ENCODE measurements at regions not wholly inside any gene's neighbourhood (a gene's known extent, or its start where the extent isn't known, plus 50 kb on each side); places are given as distances from the start of the nearest gene placed in this dataset.

DNA sequence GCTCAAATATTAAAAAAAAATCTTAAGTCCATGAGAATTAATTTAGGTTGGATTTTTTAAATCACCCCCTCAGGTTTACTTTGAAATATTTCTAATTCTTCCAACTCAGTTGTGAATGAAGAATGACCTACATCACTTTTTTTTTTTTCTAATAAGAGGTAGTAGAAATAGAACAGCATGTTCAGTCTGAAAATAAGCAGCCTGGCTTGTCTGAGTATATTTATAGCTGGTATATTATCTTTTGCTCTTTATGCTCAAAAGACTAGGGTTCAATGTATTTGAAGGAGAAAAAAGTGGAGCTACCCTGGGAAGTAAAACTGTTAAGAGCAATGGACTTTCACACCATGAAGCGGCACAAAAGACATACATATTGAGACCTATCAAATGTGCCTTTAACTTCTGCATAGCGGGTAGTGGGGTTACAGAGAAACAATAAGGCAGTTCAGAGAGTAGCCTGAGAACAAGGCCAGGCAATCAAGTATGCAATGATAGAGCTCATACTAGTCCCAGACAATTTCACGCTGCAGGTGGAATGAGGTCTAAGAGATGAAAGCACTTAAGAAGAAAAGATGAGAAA, 175.4 kb upstream of the CDH12 start:
- no peaks in the 10 kb centered on the region for H3K27me3 ChIP-seq (ENCODE audit: insufficient read depth, low read length, poor library complexity)
- no peak for TF ChIP-seq EZH2 (IDR thresholded peaks at IDR 0.05; ENCODE audit: borderline replicate concordance, low read depth, low read length, severe bottlenecking)
- TF ChIP-seq, protein P1, sequence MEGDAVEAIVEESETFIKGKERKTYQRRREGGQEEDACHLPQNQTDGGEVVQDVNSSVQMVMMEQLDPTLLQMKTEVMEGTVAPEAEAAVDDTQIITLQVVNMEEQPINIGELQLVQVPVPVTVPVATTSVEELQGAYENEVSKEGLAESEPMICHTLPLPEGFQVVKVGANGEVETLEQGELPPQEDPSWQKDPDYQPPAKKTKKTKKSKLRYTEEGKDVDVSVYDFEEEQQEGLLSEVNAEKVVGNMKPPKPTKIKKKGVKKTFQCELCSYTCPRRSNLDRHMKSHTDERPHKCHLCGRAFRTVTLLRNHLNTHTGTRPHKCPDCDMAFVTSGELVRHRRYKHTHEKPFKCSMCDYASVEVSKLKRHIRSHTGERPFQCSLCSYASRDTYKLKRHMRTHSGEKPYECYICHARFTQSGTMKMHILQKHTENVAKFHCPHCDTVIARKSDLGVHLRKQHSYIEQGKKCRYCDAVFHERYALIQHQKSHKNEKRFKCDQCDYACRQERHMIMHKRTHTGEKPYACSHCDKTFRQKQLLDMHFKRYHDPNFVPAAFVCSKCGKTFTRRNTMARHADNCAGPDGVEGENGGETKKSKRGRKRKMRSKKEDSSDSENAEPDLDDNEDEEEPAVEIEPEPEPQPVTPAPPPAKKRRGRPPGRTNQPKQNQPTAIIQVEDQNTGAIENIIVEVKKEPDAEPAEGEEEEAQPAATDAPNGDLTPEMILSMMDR (IDR thresholded peaks at IDR 0.05; ENCODE audit: borderline replicate concordance, extremely low read depth, low read length, poor library complexity, severe bottlenecking) = no peak
- no peak overlapping the region for H2AFZ ChIP-seq (ENCODE audit: low read depth, low read length)
- no peaks in the 10 kb centered on the region for H3K36me3 ChIP-seq (ENCODE audit: insufficient read depth, low read length)
- no peaks in the 10 kb centered on the region for H3K79me2 ChIP-seq (ENCODE audit: insufficient read depth, low read length)
- DNase-seq = no peak
- no peak for ATAC-seq (ENCODE audit: insufficient read depth, low read depth)
- H3K4me2 ChIP-seq (ENCODE audit: insufficient read depth, low read length) = no peak overlapping the region
- H3K9ac ChIP-seq (ENCODE audit: low read depth, low read length) = no peak overlapping the region
- H4K20me1 ChIP-seq (ENCODE audit: insufficient read depth, low read length) = no peaks in the 10 kb centered on the region
- H3K4me3 ChIP-seq (ENCODE audit: low read depth in 1 of 2, low read length in 2 of 2) = no peak overlapping the region
- H3K27ac ChIP-seq (ENCODE audit: low read length) = no peak overlapping the region
- no peaks in the 10 kb centered on the region for H3K9me3 ChIP-seq (ENCODE audit: insufficient read depth, low read length, severe bottlenecking)
- no peaks in the 10 kb centered on the region for H3K4me1 ChIP-seq (ENCODE audit: insufficient read depth, low read length)

DNA sequence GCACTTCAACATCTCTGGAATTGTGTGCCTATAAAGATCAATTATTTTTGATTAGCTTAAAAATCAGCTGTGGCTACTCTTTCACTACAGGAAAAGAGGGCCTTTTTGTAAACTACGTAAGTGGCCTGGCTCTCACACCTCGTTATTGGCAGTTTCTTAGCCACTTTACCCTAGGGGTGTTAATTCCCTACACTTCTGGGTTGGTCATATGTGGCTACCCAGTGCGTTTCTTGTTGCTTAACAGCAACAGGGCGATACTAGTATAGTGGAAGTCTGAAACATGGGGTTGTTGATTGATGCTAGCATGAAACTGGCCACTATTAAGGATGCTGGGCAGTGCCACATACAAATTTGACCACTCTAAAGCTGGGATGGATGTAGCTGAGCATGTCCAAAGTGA, 174.7 kb upstream of the CDH12 start:
- H3K27me3 ChIP-seq (ENCODE audit: insufficient read depth, low read length, poor library complexity) = no peaks in the 10 kb centered on the region
- DNase-seq (no peak), ATAC-seq (ENCODE audit: insufficient read depth, low read depth) (no peak)
- no peaks in the 10 kb centered on the region for H4K20me1 ChIP-seq (ENCODE audit: insufficient read depth, low read length)
- no peak overlapping the region for H3K9ac ChIP-seq (ENCODE audit: low read depth, low read length)
- no peak overlapping the region for H3K27ac ChIP-seq (ENCODE audit: low read length)
- no peaks in the 10 kb centered on the region for H3K79me2 ChIP-seq (ENCODE audit: insufficient read depth, low read length)
- no peaks in the 10 kb centered on the region for H3K36me3 ChIP-seq (ENCODE audit: insufficient read depth, low read length)
- no peaks in the 10 kb centered on the region for H3K4me1 ChIP-seq (ENCODE audit: insufficient read depth, low read length)
- H3K9me3 ChIP-seq (ENCODE audit: insufficient read depth, low read length, severe bottlenecking) = no peaks in the 10 kb centered on the region
- no peak overlapping the region for H3K4me2 ChIP-seq (ENCODE audit: insufficient read depth, low read length)
- TF ChIP-seq, protein P1 (IDR thresholded peaks at IDR 0.05; ENCODE audit: borderline replicate concordance, extremely low read depth, low read length, poor library complexity, severe bottlenecking) = no peak
- TF ChIP-seq EZH2 (IDR thresholded peaks at IDR 0.05; ENCODE audit: borderline replicate concordance, low read depth, low read length, severe bottlenecking) = no peak
- no peak overlapping the region for H3K4me3 ChIP-seq (ENCODE audit: low read depth in 1 of 2, low read length in 2 of 2)
- H2AFZ ChIP-seq (ENCODE audit: low read depth, low read length) = no peak overlapping the region

DNA sequence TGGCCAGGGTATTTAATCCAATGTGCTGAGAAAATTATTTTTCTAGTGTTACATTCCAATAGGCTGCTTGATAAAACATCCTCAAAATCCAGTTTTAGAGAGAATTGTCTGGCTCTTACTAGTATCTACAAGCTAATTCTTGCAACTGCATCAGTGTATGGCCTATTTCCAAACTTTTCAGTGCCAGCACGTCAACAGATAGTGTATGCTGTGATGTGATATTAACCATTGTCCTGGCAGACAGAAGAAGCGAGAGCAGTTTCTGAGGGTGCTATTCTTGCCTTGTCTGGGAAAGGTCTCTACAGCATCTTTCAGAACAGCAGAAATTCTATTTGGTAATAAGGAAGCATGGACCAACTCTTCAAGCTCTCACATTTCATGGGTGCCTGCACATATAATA, 174.2 kb upstream of the CDH12 start:
- H3K4me2 ChIP-seq (ENCODE audit: insufficient read depth, low read length) = no peak overlapping the region
- H3K27me3 ChIP-seq (ENCODE audit: insufficient read depth, low read length, poor library complexity) = no peaks in the 10 kb centered on the region
- H3K4me3 ChIP-seq (ENCODE audit: low read depth in 1 of 2, low read length in 2 of 2) = no peak overlapping the region
- no peak for TF ChIP-seq EZH2 (IDR thresholded peaks at IDR 0.05; ENCODE audit: borderline replicate concordance, low read depth, low read length, severe bottlenecking)
- TF ChIP-seq, protein P1 (IDR thresholded peaks at IDR 0.05; ENCODE audit: borderline replicate concordance, extremely low read depth, low read length, poor library complexity, severe bottlenecking) = no peak
- H3K27ac ChIP-seq (ENCODE audit: low read length) = no peak overlapping the region
- no peaks in the 10 kb centered on the region for H3K9me3 ChIP-seq (ENCODE audit: insufficient read depth, low read length, severe bottlenecking)
- no peak overlapping the region for H2AFZ ChIP-seq (ENCODE audit: low read depth, low read length)
- no peaks in the 10 kb centered on the region for H3K4me1 ChIP-seq (ENCODE audit: insufficient read depth, low read length)
- DNase-seq (no peak), ATAC-seq (ENCODE audit: insufficient read depth, low read depth) (no peak)
- no peaks in the 10 kb centered on the region for H4K20me1 ChIP-seq (ENCODE audit: insufficient read depth, low read length)
- H3K36me3 ChIP-seq (ENCODE audit: insufficient read depth, low read length) = no peaks in the 10 kb centered on the region
- H3K79me2 ChIP-seq (ENCODE audit: insufficient read depth, low read length) = no peaks in the 10 kb centered on the region
- H3K9ac ChIP-seq (ENCODE audit: low read depth, low read length) = no peak overlapping the region

Measured in DND-41 (cell line).